Activated T-cell treated with anti-CD3 and anti-CD28 coated beads, Interleukin-2, amount 50 U/mL, for 48 hours (primary cell): ENCODE measurements at regions not wholly inside any gene's neighbourhood (a gene's known extent, or its start where the extent isn't known, plus 50 kb on each side); places are given as distances from the start of the nearest gene placed in this dataset.
A peak's percentile ranks its signal among the peaks of the same experiment; 100 is the strongest.
"Not testable (repeated sequence)": the region's sequence is repeated elsewhere in the genome, so short reads cannot be mapped to it uniquely, and the experiment has no call there.

Experiments used
- DNase-seq, 2 experiments: peaks; one replicate each; pipeline ENCODE4 v3.0.0-alpha.2; 2020

- no peak for DNase-seq
Measured at GRCh38 chr18:60003610-60004185, 103.9 kb downstream of the PMAIP1 start.

GRCh38 chr18:59996370-59996966, 96.7 kb downstream of the PMAIP1 start:
- DNase-seq = peak in 1 of 2 experiments; percentile 26

- no peak for DNase-seq
Measured at GRCh38 chr18:59994357-59994756, 94.6 kb downstream of the PMAIP1 start.

DNA sequence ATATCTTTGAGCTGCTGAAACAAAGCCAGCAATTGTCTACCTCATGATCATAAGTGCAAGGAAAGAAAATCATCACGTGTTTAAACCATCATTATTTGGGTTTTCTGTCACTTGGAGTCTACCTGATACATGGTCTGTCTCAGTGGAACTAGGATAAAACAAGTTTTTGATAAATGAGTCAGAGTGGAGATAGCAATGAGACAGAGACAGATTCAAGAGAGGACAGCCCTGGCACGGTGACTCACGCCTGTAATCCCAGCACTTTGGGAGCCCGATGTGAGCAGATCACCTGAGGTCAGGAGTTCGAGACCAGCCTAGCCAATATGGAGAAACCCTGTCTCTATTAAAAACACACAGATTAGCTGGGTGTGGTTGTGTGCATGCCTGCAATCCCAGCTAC, 93.8 kb downstream of the PMAIP1 start:
- DNase-seq = no peak

- no peak for DNase-seq
Measured at GRCh38 chr18:59990121-59990823, 90.5 kb downstream of the PMAIP1 start.

DNA sequence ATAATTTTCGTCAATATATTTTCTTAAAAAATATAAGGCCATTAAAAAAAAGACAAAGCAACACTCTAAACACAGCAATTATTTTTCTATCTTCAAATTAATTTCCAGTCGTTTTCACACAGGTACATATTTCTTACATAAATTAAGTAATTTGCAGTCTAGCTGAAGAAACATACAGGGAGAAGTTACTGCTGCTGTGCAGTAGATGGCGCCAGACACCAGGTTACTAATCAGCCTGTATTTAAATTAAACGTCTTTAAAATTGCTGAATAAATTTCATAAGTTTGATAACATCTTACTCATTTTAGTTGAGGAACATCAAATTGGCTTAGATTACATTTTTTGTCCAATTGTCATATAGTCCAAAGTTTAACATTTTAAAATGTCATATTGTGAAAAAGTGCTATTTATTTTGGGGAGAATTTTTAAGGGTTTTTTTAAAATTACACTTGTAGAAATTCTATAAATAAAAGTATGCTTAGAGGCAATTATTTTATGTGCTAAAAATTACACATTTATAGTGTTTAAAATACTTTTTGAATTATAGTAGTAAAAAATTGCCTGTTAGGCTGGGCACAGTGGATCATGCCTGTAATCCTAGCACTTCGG, 88.4 kb downstream of the PMAIP1 start:
- DNase-seq = peak; percentile 45 to 58

- no peak for DNase-seq
Measured at GRCh38 chr18:59987102-59987501, 87.3 kb downstream of the PMAIP1 start.

DNA sequence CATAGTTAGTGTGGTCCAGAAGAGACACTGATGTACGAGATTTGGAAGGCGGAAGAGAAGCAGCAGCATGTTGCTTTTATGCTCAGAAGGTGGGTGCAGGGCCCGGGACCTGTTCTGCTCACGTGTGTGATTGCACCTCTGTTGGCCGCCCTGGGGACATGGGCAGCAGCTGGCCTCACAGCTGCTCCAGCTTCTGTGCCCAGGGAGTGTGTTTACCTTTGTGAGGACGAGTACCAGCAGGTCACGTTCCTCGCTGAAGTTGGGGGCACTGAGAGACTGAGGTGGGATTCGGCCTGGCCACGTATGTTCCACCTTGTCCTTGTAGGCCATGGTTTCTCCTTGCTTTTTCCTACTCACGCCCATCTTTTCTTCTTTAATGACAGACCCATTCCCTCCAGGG, 86.3 kb downstream of the PMAIP1 start:
- DNase-seq = no peak

- DNase-seq = no peak
Measured at GRCh38 chr18:59985289-59985688, 85.5 kb downstream of the PMAIP1 start.

DNA sequence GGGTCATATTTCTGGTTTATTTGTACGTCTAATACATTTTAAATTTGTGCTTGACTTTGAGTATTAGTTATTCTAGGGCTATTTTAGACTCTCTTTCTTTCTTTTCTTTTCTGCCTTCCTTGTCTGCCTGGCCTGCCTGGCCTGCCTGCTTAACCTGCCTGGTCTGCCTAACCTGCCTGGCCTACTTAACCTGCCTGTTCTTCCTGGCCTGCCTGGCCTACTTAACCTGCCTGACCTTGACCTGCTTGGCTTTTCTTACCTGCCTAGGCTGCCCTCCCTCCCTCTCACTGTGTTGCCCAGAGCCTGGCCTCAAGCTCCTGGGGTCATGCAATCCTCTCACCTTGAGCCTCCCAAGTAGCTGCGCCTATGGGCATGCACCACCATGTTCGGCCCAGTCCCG, 83.7 kb downstream of the PMAIP1 start:
- no peak for DNase-seq

DNA sequence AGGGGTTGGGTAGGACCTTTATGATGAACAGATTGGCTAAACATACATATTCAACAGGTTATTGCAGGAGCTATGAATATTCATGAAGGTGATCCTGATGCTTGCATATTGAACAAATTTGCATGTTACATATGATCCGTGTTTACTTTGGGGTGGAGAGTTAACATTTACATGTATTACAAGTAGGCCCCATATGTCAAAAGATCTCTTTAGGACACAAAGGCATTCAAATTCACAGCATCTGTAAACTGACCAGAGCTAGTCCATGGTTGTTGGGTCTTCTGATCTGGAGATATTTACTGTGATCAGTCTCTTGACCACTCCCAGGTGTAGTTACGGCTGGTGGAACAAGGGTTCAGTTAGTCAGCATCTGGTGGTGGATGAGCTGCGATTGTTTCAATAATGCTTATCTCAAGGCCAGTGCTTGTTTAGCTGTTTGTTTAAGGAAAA, 80.4 kb downstream of the PMAIP1 start:
- no peak for DNase-seq

DNA sequence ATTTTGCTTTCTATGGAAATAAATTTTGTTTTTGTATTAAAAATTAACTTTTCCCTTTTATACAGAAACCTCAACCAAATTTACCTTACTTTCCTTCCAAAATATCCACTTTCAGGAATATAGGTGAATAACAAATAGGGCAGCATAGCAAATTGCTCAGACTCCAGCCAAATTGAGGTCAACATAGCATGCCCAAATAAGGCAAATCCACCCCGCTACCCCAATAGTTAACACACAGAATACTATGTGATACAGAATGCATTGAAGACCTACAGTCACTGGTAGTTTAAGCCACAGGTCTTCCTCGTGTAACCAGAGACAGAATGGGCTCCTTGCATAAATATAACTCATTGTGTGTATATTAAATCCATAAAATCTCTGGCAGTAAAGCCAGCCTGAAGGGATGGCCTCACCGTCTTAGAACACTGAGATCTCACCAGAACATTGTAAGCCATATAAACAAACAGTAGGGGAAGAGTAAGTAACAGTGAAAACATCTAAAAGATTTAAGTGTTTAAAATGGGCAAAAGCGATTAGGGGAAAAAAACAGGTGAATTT, 72.2 kb downstream of the PMAIP1 start:
- DNase-seq = no peak

DNA sequence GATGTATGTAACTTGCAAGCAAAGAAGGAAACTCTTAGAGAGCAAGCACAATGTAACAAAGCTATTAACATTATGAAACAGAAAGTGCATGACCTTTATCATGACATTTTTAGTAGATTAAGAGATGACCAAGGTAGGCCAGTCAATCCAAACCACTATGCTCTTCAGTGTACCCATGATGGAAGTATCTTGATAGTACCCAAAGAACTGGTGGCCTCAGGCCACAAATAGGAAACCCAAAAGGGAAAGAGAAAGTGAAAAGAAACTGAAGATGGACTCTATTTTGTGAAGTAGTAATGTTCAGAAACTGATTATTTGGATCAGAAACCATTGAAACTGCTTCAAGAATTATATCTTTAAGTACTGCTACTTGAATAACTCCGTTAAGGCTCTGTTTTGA, 71.3 kb downstream of the PMAIP1 start:
- not testable (repeated sequence) for DNase-seq

DNA sequence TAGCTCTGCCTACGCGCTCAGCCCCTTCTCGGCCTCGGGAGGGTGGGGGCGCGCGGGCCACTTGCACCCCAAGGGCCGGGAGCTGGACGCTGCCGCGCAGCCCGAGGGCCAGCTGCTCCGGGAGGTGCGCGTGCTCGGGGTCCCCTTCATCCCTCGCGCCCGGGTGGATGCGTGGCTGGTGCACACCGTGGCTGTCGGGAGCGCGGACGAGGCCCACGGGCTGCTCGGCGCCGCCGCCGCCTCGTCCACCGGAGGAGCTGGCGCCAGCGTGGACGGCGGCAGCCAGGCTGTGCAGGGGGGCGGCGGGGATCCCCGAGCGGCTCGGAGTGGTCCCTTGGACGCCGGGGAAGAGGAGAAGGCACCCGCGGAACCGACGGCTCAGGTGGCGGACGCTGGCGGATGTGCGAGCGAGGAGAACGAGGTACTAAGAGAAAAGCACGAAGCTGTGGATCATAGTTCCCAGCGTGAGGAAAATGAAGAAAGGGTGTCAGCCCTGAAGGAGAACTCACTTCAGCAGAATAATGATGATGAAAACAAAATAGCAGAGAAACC, 69.8 kb downstream of the PMAIP1 start:
- DNase-seq = not testable (repeated sequence)

- DNase-seq = no peak
Measured at GRCh38 chr18:59968583-59968982, 68.8 kb downstream of the PMAIP1 start.

DNA sequence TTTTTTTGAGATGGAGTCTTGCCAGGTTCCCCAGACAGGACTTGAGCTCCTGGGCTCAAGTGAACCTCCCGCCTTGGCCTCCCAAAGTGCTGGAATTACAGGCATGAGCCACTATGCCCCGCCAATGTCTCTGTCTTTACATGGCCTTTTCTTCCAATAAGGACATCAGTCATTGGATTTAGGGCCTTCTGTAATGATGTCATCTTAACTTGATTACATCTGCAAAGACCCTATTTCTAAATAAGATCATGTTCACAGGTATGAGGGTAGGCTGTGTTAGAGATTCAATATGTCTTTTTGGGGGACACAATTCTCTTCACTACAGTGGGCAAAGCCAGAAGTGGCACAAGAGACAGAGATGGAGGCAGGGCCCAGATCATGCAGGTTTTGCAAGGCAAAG, 68.1 kb downstream of the PMAIP1 start:
- DNase-seq = no peak

DNA sequence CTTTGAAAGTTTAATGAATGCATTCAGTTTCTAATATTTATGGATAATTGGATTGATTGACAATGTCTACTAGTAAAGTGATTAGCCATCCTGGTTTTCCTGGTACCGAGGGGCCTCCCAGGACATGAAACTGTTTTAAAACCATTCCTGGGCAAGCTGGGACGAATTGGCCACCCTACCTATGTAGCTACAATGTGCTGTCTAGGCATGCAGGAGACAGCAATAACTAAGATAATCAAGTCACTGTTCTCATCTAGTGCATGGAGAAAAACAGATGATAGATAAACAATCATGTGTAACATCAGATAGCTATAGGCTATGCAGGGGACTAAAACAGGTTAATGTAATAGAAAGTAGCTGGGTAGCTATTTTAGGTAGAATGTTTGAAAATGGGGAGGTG, 67.1 kb downstream of the PMAIP1 start:
- DNase-seq = no peak

GRCh38 chr18:59963229-59963628, 63.4 kb downstream of the PMAIP1 start:
- no peak for DNase-seq

GRCh38 chr18:59961070-59961469, 61.3 kb downstream of the PMAIP1 start:
- DNase-seq = no peak

- DNase-seq = no peak
Measured at GRCh38 chr18:59960272-59960671, 60.5 kb downstream of the PMAIP1 start.

DNA sequence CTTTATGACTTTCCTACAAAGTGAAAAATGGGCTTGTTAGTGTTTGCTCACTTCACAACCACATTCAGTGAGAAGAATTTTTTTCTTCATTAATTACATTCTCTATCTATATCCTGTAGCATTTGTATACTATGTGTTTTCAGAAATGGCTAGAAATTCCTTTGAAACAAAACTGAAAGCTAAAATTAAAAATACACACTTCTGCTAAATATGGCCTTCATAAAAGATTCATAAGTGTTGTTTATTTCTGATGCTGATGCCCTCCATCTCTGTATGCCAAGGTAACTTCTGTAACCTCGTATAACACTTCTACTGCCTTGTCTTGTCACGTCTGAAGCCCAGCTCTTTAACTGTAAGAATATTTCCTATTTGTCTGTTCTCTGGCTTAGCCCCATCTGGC, 59.8 kb downstream of the PMAIP1 start:
- no peak for DNase-seq

DNA sequence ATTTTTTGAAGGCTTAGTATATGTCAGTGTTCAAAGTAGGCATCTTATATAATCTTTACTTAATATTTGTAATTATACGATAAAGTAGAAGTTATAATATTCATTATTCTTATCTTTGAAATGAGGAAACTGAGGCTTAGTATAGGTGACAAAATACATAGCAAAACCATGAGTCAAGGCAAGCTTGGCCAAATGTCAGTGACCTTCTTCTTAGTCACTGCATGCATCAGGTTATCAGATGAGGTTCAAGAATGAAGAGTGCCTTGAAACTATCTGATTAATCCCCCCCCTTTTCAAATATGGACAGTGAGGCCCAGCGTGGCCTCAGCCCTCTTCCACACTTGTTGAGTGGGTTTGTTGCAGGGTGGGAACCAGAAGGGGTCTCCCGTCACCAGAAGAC, 59.3 kb downstream of the PMAIP1 start:
- DNase-seq = no peak

GRCh38 chr18:59957957-59958356, 58.2 kb downstream of the PMAIP1 start:
- no peak for DNase-seq
